ENCODE measurements at regions not wholly inside any gene's neighbourhood (a gene's known extent, or its start where the extent isn't known, plus 50 kb on each side); places are given as distances from the start of the nearest gene placed in this dataset.

DNA sequence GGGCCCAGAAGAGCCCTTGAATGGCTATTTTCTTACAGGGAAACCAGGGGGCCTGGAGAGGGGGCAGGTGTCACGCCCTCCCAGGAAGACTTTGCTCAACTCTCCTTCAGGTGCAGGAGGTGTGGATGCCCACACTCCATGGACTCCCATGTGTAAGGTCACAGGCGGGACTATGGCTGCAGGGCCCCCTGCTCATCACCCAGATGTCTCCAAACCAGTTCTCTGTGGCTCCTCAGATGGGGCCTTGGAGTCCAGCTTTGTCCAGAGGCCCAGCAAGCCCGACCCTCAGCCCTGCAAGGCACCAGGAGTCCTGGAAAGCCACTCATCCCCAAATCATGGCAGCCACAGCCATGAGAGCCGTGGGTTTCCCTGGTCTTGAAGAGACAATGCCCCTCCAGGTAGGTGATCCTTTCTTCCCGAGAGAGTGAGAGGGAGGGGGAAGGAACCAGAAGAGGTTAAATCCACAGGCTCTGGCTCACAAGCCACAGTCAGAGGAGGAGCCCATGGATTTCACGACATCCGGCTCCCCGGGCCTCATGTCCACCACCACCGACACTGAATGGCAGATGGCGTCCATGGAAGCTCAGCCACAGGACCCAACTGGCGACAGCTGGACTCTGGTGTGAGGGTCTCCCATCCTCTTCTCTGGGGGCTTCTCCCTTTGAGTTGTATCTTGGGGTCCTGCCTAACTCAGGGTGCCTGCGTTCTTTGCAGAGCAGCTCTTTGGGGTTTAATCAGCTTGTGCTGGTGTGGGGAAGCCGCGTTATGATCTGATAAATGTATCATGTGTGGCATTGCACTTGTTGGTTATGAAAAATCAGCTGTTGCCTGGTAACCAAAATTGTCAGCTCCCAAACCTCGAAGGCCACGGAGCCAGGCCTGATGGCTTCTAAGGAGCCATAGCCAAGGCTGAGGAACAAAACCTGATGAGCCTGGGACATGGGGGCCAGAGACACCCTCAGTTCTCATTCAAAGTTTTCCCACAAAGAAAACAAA, 620.4 kb downstream of the BRD1 start:
- POLR2A ChIA-PET, result no interaction called here
- ATAC-seq (replicated peaks in 1 of 4), result no peak
- no peaks in the 10 kb centered on the region for H3K9me3 Mint-ChIP-seq
- Histone ChIP-seq H3K9me3 (no peaks in the 10 kb centered on the region), H3K36me3 (ENCODE audit: control insufficient read depth in 2 of 2, extremely low read depth in 1 of 2, insufficient read depth in 1 of 2, low read length in 1 of 2) (no peaks in the 10 kb centered on the region), H3K4me3 (ENCODE audit: control insufficient read depth in 1 of 2, extremely low read depth in 1 of 2, low read length in 1 of 2) (no peak overlapping the region), H3K27me3 (replicated peaks in 1 of 2; ENCODE audit: control insufficient read depth in 2 of 2, extremely low read depth in 1 of 2, insufficient read depth in 2 of 2, low read length in 1 of 2) (peaks cover 0 to 22% of the 10 kb centered on the region in 2 experiments), H3K27ac (ENCODE audit: low read length) (no peak overlapping the region), H3K4me1 (ENCODE audit: control insufficient read depth in 1 of 2, extremely low read depth in 1 of 2, insufficient read depth in 2 of 2, low read length in 2 of 2) (no peaks in the 10 kb centered on the region)
- CTCF ChIA-PET, result no interaction called here
- H3K27me3 Mint-ChIP-seq, result peaks cover 1 to 27% of the 10 kb centered on the region in 2 donors
- H3K27ac Mint-ChIP-seq, result no peak overlapping the region
- no peak overlapping the region for H3K4me3 Mint-ChIP-seq
- WGBS (ENCODE audit: insufficient coverage), result 69% methylated on average over 8 of the region's 16 CpGs
- H3K36me3 Mint-ChIP-seq, result no peaks in the 10 kb centered on the region
- H3K4me1 Mint-ChIP-seq, result no peaks in the 10 kb centered on the region
- peak in 1 of 35 experiments; percentile 5 for DNase-seq

DNA sequence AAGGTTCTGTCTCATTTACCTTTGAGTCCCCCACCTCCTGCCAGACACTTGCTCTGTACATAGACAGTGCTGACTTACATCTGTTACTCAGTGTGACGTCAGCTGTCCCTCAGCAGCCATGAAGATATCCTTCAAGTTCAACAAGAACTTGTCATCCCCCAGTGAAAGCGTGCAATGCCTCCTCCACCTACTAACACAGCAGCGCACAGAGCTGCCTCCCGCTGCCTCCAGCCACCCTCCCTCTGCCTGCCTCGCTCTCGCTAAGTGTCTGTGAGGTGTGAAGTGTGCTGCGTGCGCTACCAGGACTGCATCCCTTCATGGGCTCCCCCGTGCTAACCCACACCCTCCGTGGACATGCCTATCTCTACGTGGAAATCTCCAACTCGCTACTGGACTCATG, 621.4 kb downstream of the BRD1 start:
- Histone ChIP-seq H3K9me3 (no peaks in the 10 kb centered on the region), H3K4me1 (ENCODE audit: control insufficient read depth in 1 of 2, extremely low read depth in 1 of 2, insufficient read depth in 2 of 2, low read length in 2 of 2) (no peaks in the 10 kb centered on the region), H3K36me3 (ENCODE audit: control insufficient read depth in 2 of 2, extremely low read depth in 1 of 2, insufficient read depth in 1 of 2, low read length in 1 of 2) (no peaks in the 10 kb centered on the region), H3K27ac (ENCODE audit: low read length) (no peak overlapping the region), H3K27me3 (replicated peaks in 1 of 2; ENCODE audit: control insufficient read depth in 2 of 2, extremely low read depth in 1 of 2, insufficient read depth in 2 of 2, low read length in 1 of 2) (peaks cover 0 to 19% of the 10 kb centered on the region in 2 experiments), H3K4me3 (ENCODE audit: control insufficient read depth in 1 of 2, extremely low read depth in 1 of 2, low read length in 1 of 2) (no peak overlapping the region)
- ChIA-PET POLR2A (no interaction called here), CTCF (interaction anchor here in 1 of 2 donors (0.6 kb wide), 1 partner anchor 136 kb away, joined by 3 read pairs; no protein-coding TSS in a partner anchor)
- H3K4me1 Mint-ChIP-seq, result no peaks in the 10 kb centered on the region
- H3K9me3 Mint-ChIP-seq, result no peaks in the 10 kb centered on the region
- WGBS (ENCODE audit: insufficient coverage), result 87% methylated on average over 6 of the region's 12 CpGs
- no peak overlapping the region for H3K27ac Mint-ChIP-seq
- no peaks in the 10 kb centered on the region for H3K36me3 Mint-ChIP-seq
- H3K27me3 Mint-ChIP-seq, result peaks cover 0 to 27% of the 10 kb centered on the region in 2 donors
- peak in 1 of 35 experiments; percentile 5 for DNase-seq
- H3K4me3 Mint-ChIP-seq, result no peak overlapping the region
- ATAC-seq (replicated peaks in 1 of 4), result no peak

DNA sequence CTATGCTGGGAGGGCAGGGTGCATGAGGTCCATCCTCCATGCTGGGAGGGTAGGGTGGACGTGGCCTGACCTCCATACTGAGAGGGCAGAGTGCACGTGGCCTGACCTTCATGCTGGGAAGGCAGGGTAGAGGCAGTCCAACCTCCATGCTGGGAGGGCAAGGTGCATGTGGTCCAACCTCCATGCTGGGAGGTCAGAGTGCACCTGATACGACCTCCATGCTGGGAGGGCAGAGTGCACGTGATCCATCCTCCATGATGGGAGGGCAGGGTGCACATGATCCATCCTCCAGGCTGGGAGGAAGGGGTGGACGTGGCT, 622.2 kb downstream of the BRD1 start:
- Mint-ChIP-seq H3K4me1 (no peaks in the 10 kb centered on the region), H3K36me3 (no peaks in the 10 kb centered on the region), H3K9me3 (no peaks in the 10 kb centered on the region), H3K27me3 (peaks cover 0 to 27% of the 10 kb centered on the region in 2 donors), H3K4me3 (no peak overlapping the region), H3K27ac (no peak overlapping the region)
- ChIA-PET CTCF (interaction anchor here in 1 of 2 donors (0.6 kb wide), 1 partner anchor 137 kb away, joined by 3 read pairs; no protein-coding TSS in a partner anchor), POLR2A (no interaction called here)
- DNase-seq (no peak), ATAC-seq (replicated peaks in 1 of 4) (no peak)
- WGBS (ENCODE audit: insufficient coverage), result 41% methylated on average over 2 of the region's 5 CpGs
- H3K9me3 ChIP-seq, result no peaks in the 10 kb centered on the region
- no peak overlapping the region for H3K27ac ChIP-seq (ENCODE audit: low read length)
- H3K27me3 ChIP-seq (replicated peaks in 1 of 2; ENCODE audit: control insufficient read depth in 2 of 2, extremely low read depth in 1 of 2, insufficient read depth in 2 of 2, low read length in 1 of 2), result peaks cover 0 to 20% of the 10 kb centered on the region in 2 experiments
- H3K36me3 ChIP-seq (ENCODE audit: control insufficient read depth in 2 of 2, extremely low read depth in 1 of 2, insufficient read depth in 1 of 2, low read length in 1 of 2), result no peaks in the 10 kb centered on the region
- H3K4me3 ChIP-seq (ENCODE audit: control insufficient read depth in 1 of 2, extremely low read depth in 1 of 2, low read length in 1 of 2), result no peak overlapping the region
- no peaks in the 10 kb centered on the region for H3K4me1 ChIP-seq (ENCODE audit: control insufficient read depth in 1 of 2, extremely low read depth in 1 of 2, insufficient read depth in 2 of 2, low read length in 2 of 2)

DNA sequence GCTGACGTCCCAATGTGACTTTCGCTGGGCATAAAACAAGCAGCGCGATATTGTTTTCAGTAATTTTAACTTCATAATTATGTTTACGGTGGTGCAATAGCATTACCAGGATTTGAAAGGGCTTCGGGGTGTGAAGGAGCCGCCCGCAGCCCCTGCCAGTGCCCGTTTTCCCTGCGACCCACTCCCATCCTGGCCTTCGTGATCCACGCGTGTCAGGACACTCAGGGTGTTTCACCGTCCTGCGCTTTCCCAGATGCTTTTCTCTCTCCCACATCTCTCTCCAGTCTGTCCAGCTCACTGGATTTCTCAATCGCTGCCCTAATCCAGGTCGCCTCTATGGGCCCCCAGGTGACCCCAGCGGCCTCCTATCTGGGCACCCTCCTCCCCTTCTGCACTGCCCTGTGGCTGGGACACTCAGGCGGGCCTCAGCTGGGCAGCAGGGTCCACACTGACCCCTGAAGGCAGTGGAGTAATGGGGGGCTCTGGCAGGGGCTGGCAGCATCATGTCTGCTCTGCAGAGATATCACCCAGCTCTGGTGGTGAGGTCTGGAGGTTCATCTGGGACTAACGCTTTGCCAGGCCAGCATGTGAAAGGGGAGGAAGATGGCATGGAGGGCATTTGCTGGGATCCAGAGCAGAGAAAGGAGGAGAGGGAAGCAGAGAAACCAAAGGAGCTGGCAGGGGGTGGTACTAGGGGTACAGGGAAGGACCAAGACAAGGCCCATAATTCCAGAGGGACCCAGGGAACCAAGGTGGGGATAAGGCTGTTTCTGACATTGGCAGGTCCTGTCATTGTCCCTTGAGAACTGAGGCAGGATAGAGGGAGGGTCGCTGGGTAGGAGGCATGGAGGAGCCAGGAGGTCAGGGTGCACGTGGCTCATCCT, 622.8 kb downstream of the BRD1 start:
- Histone ChIP-seq H3K27me3 (replicated peaks in 1 of 2; ENCODE audit: control insufficient read depth in 2 of 2, extremely low read depth in 1 of 2, insufficient read depth in 2 of 2, low read length in 1 of 2) (peaks cover 0 to 19% of the 10 kb centered on the region in 2 experiments), H3K4me1 (ENCODE audit: control insufficient read depth in 1 of 2, extremely low read depth in 1 of 2, insufficient read depth in 2 of 2, low read length in 2 of 2) (no peaks in the 10 kb centered on the region), H3K4me3 (ENCODE audit: control insufficient read depth in 1 of 2, extremely low read depth in 1 of 2, low read length in 1 of 2) (no peak overlapping the region), H3K27ac (ENCODE audit: low read length) (no peak overlapping the region), H3K36me3 (ENCODE audit: control insufficient read depth in 2 of 2, extremely low read depth in 1 of 2, insufficient read depth in 1 of 2, low read length in 1 of 2) (no peaks in the 10 kb centered on the region), H3K9me3 (no peaks in the 10 kb centered on the region)
- no peak overlapping the region for H3K27ac Mint-ChIP-seq
- no peaks in the 10 kb centered on the region for H3K9me3 Mint-ChIP-seq
- DNase-seq, result peak in 1 of 35 experiments; percentile 13
- CTCF ChIA-PET, result no interaction called here
- 79% methylated on average over 15 of the region's 22 CpGs for WGBS (ENCODE audit: insufficient coverage)
- H3K27me3 Mint-ChIP-seq, result peaks cover 1 to 30% of the 10 kb centered on the region in 2 donors
- no peaks in the 10 kb centered on the region for H3K4me1 Mint-ChIP-seq
- no peaks in the 10 kb centered on the region for H3K36me3 Mint-ChIP-seq
- H3K4me3 Mint-ChIP-seq, result no peak overlapping the region
- no peak for ATAC-seq (replicated peaks in 1 of 4)
- POLR2A ChIA-PET, result no interaction called here

DNA sequence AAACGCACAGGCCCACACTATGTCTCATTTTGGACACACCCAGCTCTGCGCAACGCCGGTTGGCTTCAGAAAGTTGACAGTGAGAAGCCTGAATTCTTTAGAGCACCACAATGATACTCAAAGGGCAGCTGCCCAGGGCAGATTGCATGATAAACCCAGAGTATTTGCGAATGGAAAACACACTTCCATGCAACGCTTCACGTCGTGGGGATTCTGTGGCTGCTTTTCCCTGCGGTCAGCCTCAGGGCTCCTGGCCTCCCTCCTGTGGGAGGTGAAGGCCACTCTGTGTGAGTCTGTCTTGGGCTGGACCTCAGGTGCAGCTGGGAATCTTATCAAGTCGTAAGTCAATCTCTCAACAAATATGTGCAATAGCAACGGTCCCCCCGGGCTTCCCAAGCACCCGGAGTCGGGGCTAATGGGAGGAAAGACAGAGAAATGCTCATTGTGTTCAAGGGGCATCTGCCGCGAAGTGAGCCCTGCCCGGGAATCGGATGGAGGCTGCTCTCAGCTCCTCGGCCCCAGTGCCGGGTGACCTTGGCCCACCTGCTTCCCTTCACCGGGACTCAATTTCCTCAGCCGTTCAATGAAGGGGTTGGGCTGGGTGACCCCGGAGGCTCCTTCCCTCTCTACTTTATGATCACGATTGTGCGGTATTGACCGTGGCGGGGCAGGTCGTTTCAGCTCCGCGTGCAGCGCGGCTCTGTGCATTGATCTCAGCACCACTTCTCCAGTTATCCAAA, 623.6 kb downstream of the BRD1 start:
- DNase-seq (peak in 1 of 35 experiments; percentile 19), ATAC-seq (replicated peaks in 1 of 4) (no peak)
- no peaks in the 10 kb centered on the region for H3K36me3 ChIP-seq (ENCODE audit: control insufficient read depth in 2 of 2, extremely low read depth in 1 of 2, insufficient read depth in 1 of 2, low read length in 1 of 2)
- no peak overlapping the region for H3K4me3 ChIP-seq (ENCODE audit: control insufficient read depth in 1 of 2, extremely low read depth in 1 of 2, low read length in 1 of 2)
- no peaks in the 10 kb centered on the region for H3K9me3 ChIP-seq
- no peaks in the 10 kb centered on the region for H3K4me1 ChIP-seq (ENCODE audit: control insufficient read depth in 1 of 2, extremely low read depth in 1 of 2, insufficient read depth in 2 of 2, low read length in 2 of 2)
- no peak overlapping the region for H3K27ac ChIP-seq (ENCODE audit: low read length)
- H3K9me3 Mint-ChIP-seq, result no peaks in the 10 kb centered on the region
- no peaks in the 10 kb centered on the region for H3K4me1 Mint-ChIP-seq
- H3K27me3 Mint-ChIP-seq, result peaks cover 1 to 30% of the 10 kb centered on the region in 2 donors
- no peak overlapping the region for H3K27ac Mint-ChIP-seq
- CTCF ChIA-PET, result no interaction called here
- H3K36me3 Mint-ChIP-seq, result no peaks in the 10 kb centered on the region
- 96% methylated on average over 26 of the region's 32 CpGs for WGBS (ENCODE audit: insufficient coverage)
- H3K4me3 Mint-ChIP-seq, result no peak overlapping the region
- peaks cover 0 to 20% of the 10 kb centered on the region in 2 experiments for H3K27me3 ChIP-seq (replicated peaks in 1 of 2; ENCODE audit: control insufficient read depth in 2 of 2, extremely low read depth in 1 of 2, insufficient read depth in 2 of 2, low read length in 1 of 2)
- POLR2A ChIA-PET, result no interaction called here

Data from T-cell (primary cell).